B cell (primary cell): ENCODE measurements at regions not wholly inside any gene's neighbourhood (a gene's known extent, or its start where the extent isn't known, plus 50 kb on each side); places are given as distances from the start of the nearest gene placed in this dataset.

Experiments used
- ATAC-seq: fragments of 200-7000 bp; cut with Tn5 transposase; one replicate; pipeline ENCODE4 v1.10.0; 2021; ENCODE audit warnings: low read depth, mild to moderate bottlenecking, moderate number of reproducible peaks, moderate library complexity
- CTCF ChIA-PET: fragments of 350-600 bp; sonication (Branson Sonifier 250); formaldehyde crosslinking; loops from one replicate; lab custom pipeline; 2021; ENCODE audit warnings: antibody characterized with exemption, inconsistent platforms; lab: Charles Lee
- POLR2A ChIA-PET: fragments of 350-600 bp; sonication (Branson Sonifier 250); formaldehyde crosslinking; loops from one replicate; lab custom pipeline; 2021; ENCODE audit warnings: antibody characterized with exemption; lab: Charles Lee
- DNase-seq: peaks from one replicate; pipeline ENCODE4 v3.0.0; 2013
- H2AFZ ChIP-seq: 2 replicates; pipeline ENCODE4 v1.6.1; 2012; ENCODE audit warnings: mild to moderate bottlenecking, low read depth, low read length; ENCODE audit not compliant: insufficient read depth, poor library complexity, severe bottlenecking
- H3K27ac ChIP-seq, 2 donors: 1 replicate in 1 of 2; 2 replicates in 1 of 2; pipeline ENCODE4 v1.5.1; 2012 to 2013; ENCODE audit warnings: low read length in 2 of 2, mild to moderate bottlenecking in 2 of 2, moderate library complexity in 1 of 2
- H3K27me3 ChIP-seq, 4 experiments: fragments of 200-600 bp in 1 of 4; sonication (generic) in 1 of 4; replicated peaks in 1 of 4; 1 replicate in 2 of 4; 2 replicates in 2 of 4; pipeline versions ENCODE4 v1.6.1 to v1.7.0; 2013 to 2016; ENCODE audit warnings: low read length in 3 of 4, mild to moderate bottlenecking in 2 of 4, mixed read lengths in 1 of 4, moderate library complexity in 1 of 4; ENCODE audit not compliant: insufficient read depth in 4 of 4, control insufficient read depth in 3 of 4; ENCODE audit errors: control extremely low read depth in 1 of 4
- H3K36me3 ChIP-seq, 2 experiments: replicated peaks in 1 of 2; 1 replicate in 1 of 2; 2 replicates in 1 of 2; pipeline versions ENCODE4 v1.6.1 to v1.7.1; 2013; ENCODE audit warnings: low read length in 1 of 2; ENCODE audit not compliant: insufficient read depth in 2 of 2, control insufficient read depth in 1 of 2; ENCODE audit errors: control extremely low read depth in 1 of 2, extremely low read depth in 1 of 2
- H3K4me1 ChIP-seq, 2 donors: fragments of 200-600 bp in 1 of 2; sonication (generic) in 1 of 2; 1 replicate in 1 of 2; 2 replicates in 1 of 2; pipeline versions ENCODE4 v1.5.1 to v1.6.1; 2013 to 2017; ENCODE audit warnings: low read length in 2 of 2; ENCODE audit not compliant: control insufficient read depth in 2 of 2, insufficient read depth in 2 of 2
- H3K4me2 ChIP-seq: replicated peaks from 2 replicates; pipeline ENCODE3; 2012; ENCODE audit warnings: mild to moderate bottlenecking, low read depth, low read length; ENCODE audit not compliant: poor library complexity, severe bottlenecking
- H3K4me3 ChIP-seq, 5 experiments: fragments of 200-600 bp in 1 of 5; sonication (generic) in 1 of 5; 1 replicate in 3 of 5; 2 replicates in 2 of 5; pipeline versions ENCODE4 v1.5.1 to v1.7.0; 2011 to 2016; ENCODE audit warnings: low read length in 4 of 5, mild to moderate bottlenecking in 4 of 5, low read depth in 2 of 5, control low read depth in 1 of 5, moderate library complexity in 1 of 5; ENCODE audit not compliant: insufficient read depth in 1 of 5; ENCODE audit errors: control extremely low read depth in 1 of 5, extremely low read depth in 1 of 5
- H3K79me2 ChIP-seq: fragments of 200-600 bp; sonication (generic); one replicate; pipeline ENCODE4 v1.6.0; 2016; ENCODE audit warnings: low read length; ENCODE audit not compliant: control insufficient read depth, insufficient read depth
- H3K9ac ChIP-seq: fragments of 200-600 bp; sonication (generic); 2 replicates; pipeline ENCODE4 v1.6.1; 2017; ENCODE audit warnings: mild to moderate bottlenecking, low read length, moderate library complexity
- H3K9me3 ChIP-seq, 3 donors: one replicate each; pipeline versions ENCODE4 v1.6.1 to v1.7.1; 2013; ENCODE audit warnings: low read length in 2 of 3; ENCODE audit not compliant: control insufficient read depth in 2 of 3, insufficient read depth in 1 of 3; ENCODE audit errors: control extremely low read depth in 1 of 3
- H4K20me1 ChIP-seq: 2 replicates; pipeline ENCODE4 v1.6.0; 2012; ENCODE audit warnings: mild to moderate bottlenecking, low read length; ENCODE audit not compliant: insufficient read depth, control insufficient read depth, poor library complexity, severe bottlenecking
- H3K27ac Mint-ChIP-seq: one replicate; pipeline ENCODE4 v1.8.0; 2021; ENCODE audit warnings: mixed read lengths
- H3K27me3 Mint-ChIP-seq: one replicate; pipeline ENCODE4 v1.8.0; 2021; ENCODE audit warnings: mixed read lengths
- H3K4me1 Mint-ChIP-seq: one replicate; pipeline ENCODE4 v1.8.0; 2021; ENCODE audit warnings: mixed read lengths
- H3K4me3 Mint-ChIP-seq: one replicate; pipeline ENCODE4 v1.8.0; 2021; ENCODE audit warnings: mixed read lengths
- H3K9me3 Mint-ChIP-seq: one replicate; pipeline ENCODE4 v1.8.0; 2022; ENCODE audit warnings: mixed read lengths; ENCODE audit not compliant: insufficient read depth
- CTCF ChIP-seq: fragments of 200-600 bp; IDR thresholded peaks from one replicate; pipeline ENCODE4 v1.8.0; 2022; ENCODE audit warnings: antibody characterized with exemption, mild to moderate bottlenecking
- EZH2 ChIP-seq: IDR thresholded peaks from 2 replicates; pipeline ENCODE4 v1.6.1; 2012; ENCODE audit warnings: borderline replicate concordance, low read depth, mild to moderate bottlenecking, moderate library complexity, low read length; ENCODE audit not compliant: insufficient read depth, poor library complexity, severe bottlenecking
- WGBS: methylation state at CpG from one replicate; pipeline ENCODE4 v1.1.5; 2013; ENCODE audit warnings: missing lambda C conversion rate; ENCODE audit not compliant: insufficient coverage; 5-methylcytosine and 5-hydroxymethylcytosine counted together
- intact Hi-C: fragments of 100-400 bp; cut with micrococcal nuclease; formaldehyde crosslinking; loops from one replicate; pipeline ENCODE4 v1.10.0; 2022

- H3K27me3 Mint-ChIP-seq: peaks cover 8% of the 10 kb centered on the region
- Histone ChIP-seq H3K27me3 (no peaks in the 10 kb centered on the region), H3K4me2 (no peak overlapping the region), H3K27ac (no peak overlapping the region), H3K36me3 (no peaks in the 10 kb centered on the region), H3K9ac (no peak overlapping the region), H3K4me3 (no peak overlapping the region), H2AFZ (no peak overlapping the region), H3K9me3 (peaks cover 0 to 3% (median 0%) of the 10 kb centered on the region in 3 donors), H3K4me1 (no peaks in the 10 kb centered on the region), H3K79me2 (no peaks in the 10 kb centered on the region), H4K20me1 (no peaks in the 10 kb centered on the region)
- no peak overlapping the region for H3K27ac Mint-ChIP-seq
- H3K9me3 Mint-ChIP-seq: no peaks in the 10 kb centered on the region
- ATAC-seq (no peak), DNase-seq (no peak)
- 82% methylated on average over 13 of the region's 13 CpGs for WGBS
- intact Hi-C loops: no loop called here
- CTCF ChIA-PET: no interaction called here
- POLR2A ChIA-PET: no interaction called here
- no peaks in the 10 kb centered on the region for H3K4me1 Mint-ChIP-seq
- TF ChIP-seq EZH2: no peak
- no peak for TF ChIP-seq CTCF
- no peak overlapping the region for H3K4me3 Mint-ChIP-seq
Observed at GRCh38 chr2:236728916-236729670, 159.5 kb downstream of the ACKR3 start.

- peaks cover 8% of the 10 kb centered on the region for H3K27me3 Mint-ChIP-seq
- H3K79me2 ChIP-seq: no peaks in the 10 kb centered on the region
- no peaks in the 10 kb centered on the region for H3K36me3 ChIP-seq
- H3K9me3 Mint-ChIP-seq: no peaks in the 10 kb centered on the region
- no peak overlapping the region for H3K27ac Mint-ChIP-seq
- ChIA-PET POLR2A (no interaction called here), CTCF (no interaction called here)
- no peaks in the 10 kb centered on the region for H3K4me1 ChIP-seq
- peaks cover 0 to 3% (median 0%) of the 10 kb centered on the region in 3 donors for H3K9me3 ChIP-seq
- intact Hi-C loops: no loop called here
- H3K27ac ChIP-seq: no peak overlapping the region
- no peak overlapping the region for H3K9ac ChIP-seq
- H3K4me1 Mint-ChIP-seq: no peaks in the 10 kb centered on the region
- H4K20me1 ChIP-seq: no peaks in the 10 kb centered on the region
- no peak overlapping the region for H3K4me2 ChIP-seq
- TF ChIP-seq EZH2 (no peak), CTCF (no peak)
- ATAC-seq (no peak), DNase-seq (no peak)
- WGBS: 89% methylated on average over 9 of the region's 10 CpGs
- no peak overlapping the region for H3K4me3 ChIP-seq
- H2AFZ ChIP-seq: no peak overlapping the region
- H3K4me3 Mint-ChIP-seq: no peak overlapping the region
- H3K27me3 ChIP-seq: no peaks in the 10 kb centered on the region
Observed at GRCh38 chr2:236730393-236730792, 160.8 kb downstream of the ACKR3 start.
